ENCODE measurements at regions not wholly inside any gene's neighbourhood (a gene's known extent, or its start where the extent isn't known, plus 50 kb on each side); places are given as distances from the start of the nearest gene placed in this dataset.

DNA sequence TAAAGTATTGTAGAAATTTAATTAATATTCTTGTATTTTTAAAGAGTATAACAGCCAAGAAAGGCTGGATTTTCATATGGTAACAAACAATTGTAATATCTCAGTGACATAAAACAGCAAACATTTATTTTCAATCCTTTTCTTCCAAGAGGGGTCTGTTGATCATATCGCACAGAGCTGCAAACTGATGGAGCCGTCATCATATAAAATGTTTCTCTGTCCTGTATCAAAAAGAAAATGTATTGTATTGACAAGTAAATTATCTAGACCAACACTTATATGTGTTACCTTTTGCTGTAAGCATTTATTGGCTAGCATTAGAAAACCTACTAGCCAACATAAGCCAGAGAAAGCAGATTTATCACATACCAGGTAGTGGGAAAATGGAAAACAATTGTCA, 2861.4 kb upstream of the PCDH20 start:
- TF ChIP-seq, protein P1, sequence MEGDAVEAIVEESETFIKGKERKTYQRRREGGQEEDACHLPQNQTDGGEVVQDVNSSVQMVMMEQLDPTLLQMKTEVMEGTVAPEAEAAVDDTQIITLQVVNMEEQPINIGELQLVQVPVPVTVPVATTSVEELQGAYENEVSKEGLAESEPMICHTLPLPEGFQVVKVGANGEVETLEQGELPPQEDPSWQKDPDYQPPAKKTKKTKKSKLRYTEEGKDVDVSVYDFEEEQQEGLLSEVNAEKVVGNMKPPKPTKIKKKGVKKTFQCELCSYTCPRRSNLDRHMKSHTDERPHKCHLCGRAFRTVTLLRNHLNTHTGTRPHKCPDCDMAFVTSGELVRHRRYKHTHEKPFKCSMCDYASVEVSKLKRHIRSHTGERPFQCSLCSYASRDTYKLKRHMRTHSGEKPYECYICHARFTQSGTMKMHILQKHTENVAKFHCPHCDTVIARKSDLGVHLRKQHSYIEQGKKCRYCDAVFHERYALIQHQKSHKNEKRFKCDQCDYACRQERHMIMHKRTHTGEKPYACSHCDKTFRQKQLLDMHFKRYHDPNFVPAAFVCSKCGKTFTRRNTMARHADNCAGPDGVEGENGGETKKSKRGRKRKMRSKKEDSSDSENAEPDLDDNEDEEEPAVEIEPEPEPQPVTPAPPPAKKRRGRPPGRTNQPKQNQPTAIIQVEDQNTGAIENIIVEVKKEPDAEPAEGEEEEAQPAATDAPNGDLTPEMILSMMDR (IDR thresholded peaks at IDR 0.05 in 4 of 5, conservative IDR thresholded peaks at IDR 0.05 in 1 of 5): no peak
- no peak for TF ChIP-seq POLR2A (IDR thresholded peaks at IDR 0.05)

All from gastrocnemius medialis (tissue), 4 donors.